22Rv1 (cell line): ENCODE measurements at regions not wholly inside any gene's neighbourhood (a gene's known extent, or its start where the extent isn't known, plus 50 kb on each side); places are given as distances from the start of the nearest gene placed in this dataset.

Source experiments
- ZFX ChIP-seq: fragments of 450-650 bp; IDR thresholded peaks from 2 replicates; pipeline ENCODE4 v1.6.1; 2017; ENCODE audit warnings: antibody characterized with exemption, borderline replicate concordance
- TF ChIP-seq, protein P1 (sequence below): fragments of 450-650 bp; IDR thresholded peaks from 2 replicates; pipeline ENCODE4 v1.5.1; 2017; ENCODE audit warnings: mild to moderate bottlenecking

- TF ChIP-seq, protein P1, sequence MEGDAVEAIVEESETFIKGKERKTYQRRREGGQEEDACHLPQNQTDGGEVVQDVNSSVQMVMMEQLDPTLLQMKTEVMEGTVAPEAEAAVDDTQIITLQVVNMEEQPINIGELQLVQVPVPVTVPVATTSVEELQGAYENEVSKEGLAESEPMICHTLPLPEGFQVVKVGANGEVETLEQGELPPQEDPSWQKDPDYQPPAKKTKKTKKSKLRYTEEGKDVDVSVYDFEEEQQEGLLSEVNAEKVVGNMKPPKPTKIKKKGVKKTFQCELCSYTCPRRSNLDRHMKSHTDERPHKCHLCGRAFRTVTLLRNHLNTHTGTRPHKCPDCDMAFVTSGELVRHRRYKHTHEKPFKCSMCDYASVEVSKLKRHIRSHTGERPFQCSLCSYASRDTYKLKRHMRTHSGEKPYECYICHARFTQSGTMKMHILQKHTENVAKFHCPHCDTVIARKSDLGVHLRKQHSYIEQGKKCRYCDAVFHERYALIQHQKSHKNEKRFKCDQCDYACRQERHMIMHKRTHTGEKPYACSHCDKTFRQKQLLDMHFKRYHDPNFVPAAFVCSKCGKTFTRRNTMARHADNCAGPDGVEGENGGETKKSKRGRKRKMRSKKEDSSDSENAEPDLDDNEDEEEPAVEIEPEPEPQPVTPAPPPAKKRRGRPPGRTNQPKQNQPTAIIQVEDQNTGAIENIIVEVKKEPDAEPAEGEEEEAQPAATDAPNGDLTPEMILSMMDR = no peak
- TF ChIP-seq ZFX = no peak
Measured at GRCh38 chr18:78521136-78521535, 458.5 kb upstream of the SALL3 start.
